K562 (cell line): ENCODE measurements at regions not wholly inside any gene's neighbourhood (a gene's known extent, or its start where the extent isn't known, plus 50 kb on each side); places are given as distances from the start of the nearest gene placed in this dataset.

ENCODE experiments used
- ATAC-seq: fragments of 200-7000 bp; cut with Tn5 transposase; 3 replicates; pipeline ENCODE4 v1.9.1; 2020; ENCODE audit warnings: moderate library complexity
- BruUV-seq: library from RNA; stranded (reverse); fragments of 400-500 nt; replicated peaks from 2 replicates; lab custom pipeline; 2021; lab: Mats Ljungman, UMichigan
- CTCF ChIA-PET: fragments of 300-600 bp; formaldehyde crosslinking; extraction: SDS; loops from one replicate; lab custom pipeline; 2021; ENCODE audit warnings: low intra/inter-chr PET ratio; lab: Yijun Ruan, JAX
- POLR2A ChIA-PET: fragments of 300-600, 350-650 bp; sonication (Branson Sonifier 250); formaldehyde crosslinking; extraction: SDS; loops from one replicate; lab custom pipeline; 2021; ENCODE audit warnings: antibody characterized with exemption, inconsistent platforms; lab: Yijun Ruan, JAX
- DNase-seq, 4 experiments: peaks; one replicate each; pipeline versions ENCODE4 v3.0.0 to v3.0.0-alpha.2; 2011 to 2018; ENCODE audit warnings: low spot score in 3 of 4, mixed read lengths in 3 of 4; ENCODE audit errors: extremely low read depth in 1 of 4
- FAIRE-seq: peaks from 2 replicates; lab custom pipeline; 2011; peaks lifted over from hg19 to GRCh38; lab: Jason Lieb, UNC
- H2AFZ ChIP-seq: 2 replicates; pipeline ENCODE4 v1.6.0; 2011; ENCODE audit warnings: low read depth, low read length, control low read depth, inconsistent platforms
- H3K27ac ChIP-seq: fragments of 200-600 bp; 3 replicates; pipeline ENCODE4 v1.8.0; 2011; ENCODE audit warnings: low read depth, mild to moderate bottlenecking, control low read depth, inconsistent platforms, low read length, moderate library complexity, mixed read lengths; ENCODE audit errors: extremely low read depth
- H3K27me3 ChIP-seq, 2 experiments: fragments of 300-600 bp in 1 of 2; 2 replicates in 1 of 2; 3 replicates in 1 of 2; pipeline versions ENCODE4 v1.6.0 to v1.8.0; 2011; ENCODE audit warnings: inconsistent platforms in 2 of 2, low read length in 2 of 2, mild to moderate bottlenecking in 1 of 2, mixed read lengths in 1 of 2, moderate library complexity in 1 of 2; ENCODE audit not compliant: control insufficient read depth in 2 of 2, insufficient read depth in 2 of 2
- H3K36me3 ChIP-seq: fragments of 300-600 bp; 3 replicates; pipeline ENCODE4 v1.8.0; 2011; ENCODE audit warnings: mild to moderate bottlenecking, low read length, inconsistent platforms; ENCODE audit not compliant: control insufficient read depth, insufficient read depth
- H3K4me1 ChIP-seq, 2 experiments: fragments of 200-600 bp in 1 of 2; replicated peaks in 1 of 2; 2 replicates in 1 of 2; 3 replicates in 1 of 2; pipeline versions ENCODE4 v1.5.1 to v1.8.0; 2011; ENCODE audit warnings: inconsistent platforms in 2 of 2, low read length in 2 of 2, mild to moderate bottlenecking in 1 of 2, mixed read lengths in 1 of 2, moderate library complexity in 1 of 2; ENCODE audit not compliant: control insufficient read depth in 2 of 2, insufficient read depth in 2 of 2
- H3K4me2 ChIP-seq: 2 replicates; pipeline ENCODE4 v1.6.1; 2011; ENCODE audit warnings: low read length, control low read depth, inconsistent platforms, mixed read lengths; ENCODE audit not compliant: insufficient read depth
- H3K4me3 ChIP-seq: fragments of 200-600 bp; sonication (generic), shearing (Covaris generic); 2 replicates; pipeline ENCODE4 v1.5.1; 2016; ENCODE audit warnings: control low read depth, inconsistent platforms
- H3K79me2 ChIP-seq: fragments of 200-600 bp; 3 replicates; pipeline ENCODE4 v1.8.0; 2011; ENCODE audit warnings: low read length, inconsistent platforms; ENCODE audit not compliant: control insufficient read depth, insufficient read depth
- H3K9ac ChIP-seq, 2 experiments: 2 replicates each; pipeline versions ENCODE4 v1.6.0 to v1.6.1; 2011; ENCODE audit warnings: low read depth in 2 of 2, low read length in 2 of 2, control low read depth in 1 of 2, inconsistent platforms in 1 of 2, mild to moderate bottlenecking in 1 of 2, mixed read lengths in 1 of 2; ENCODE audit not compliant: insufficient read depth in 1 of 2
- H3K9me1 ChIP-seq: one replicate; pipeline ENCODE4 v1.6.0; 2011; ENCODE audit warnings: inconsistent platforms, mild to moderate bottlenecking, low read length, moderate library complexity; ENCODE audit not compliant: control insufficient read depth, insufficient read depth
- H3K9me3 ChIP-seq: replicated peaks from 2 replicates; pipeline ENCODE4 v1.5.1; 2011; ENCODE audit warnings: low read depth, low read length, inconsistent platforms; ENCODE audit not compliant: control insufficient read depth, insufficient read depth
- H4K20me1 ChIP-seq: replicated peaks from 2 replicates; pipeline ENCODE4 v1.6.1; 2011; ENCODE audit warnings: low read length, inconsistent platforms, mixed read lengths; ENCODE audit not compliant: control insufficient read depth, insufficient read depth
- ELK1 ChIP-seq: sonication (generic); formaldehyde crosslinking; IDR thresholded peaks from 2 replicates; pipeline ENCODE4 v1.8.1; 2022; ENCODE audit warnings: missing genetic modification reagents
- GATA2 ChIP-seq: sonication (generic); formaldehyde crosslinking; IDR thresholded peaks from 2 replicates; pipeline ENCODE4 v1.4.0; 2020; ENCODE audit warnings: mild to moderate bottlenecking, missing genetic modification reagents
- MCM7 ChIP-seq, 2 experiments: fragments of 450-650 bp; IDR thresholded peaks; 2 replicates each; pipeline ENCODE4 v1.6.1; 2016 to 2018
- PYGO2 ChIP-seq: fragments of 450-650 bp; IDR thresholded peaks from 2 replicates; pipeline ENCODE4 v1.6.1; 2016; ENCODE audit warnings: mild to moderate bottlenecking, missing genetic modification characterization, moderate library complexity, missing compliant biosample characterization
- TCF7 ChIP-seq: sonication (generic); IDR thresholded peaks from 2 replicates; pipeline ENCODE4 v1.6.1; 2016; ENCODE audit warnings: antibody characterized with exemption, borderline replicate concordance
- THRA ChIP-seq: fragments of 450-650 bp; IDR thresholded peaks from 2 replicates; pipeline ENCODE4 v1.6.1; 2017; ENCODE audit warnings: mild to moderate bottlenecking, moderate library complexity
- WGBS: fragments of 100-300 bp; shearing (Covaris generic); methylation state at CpG from one replicate; pipeline ENCODE4 v1.1.6; 2016; ENCODE audit warnings: low coverage, mixed read lengths; ENCODE audit not compliant: insufficient coverage; ENCODE audit errors: missing lambda C conversion rate; 5-methylcytosine and 5-hydroxymethylcytosine counted together
- in situ Hi-C: fragments of 300-500 bp; cut with MboI; formaldehyde crosslinking; loops from 4 replicates; pipeline ENCODE4 v1.15.0; 2018; ENCODE audit warnings: inconsistent platforms, mixed read lengths
- intact Hi-C: fragments of 100-400 bp; cut with micrococcal nuclease; formaldehyde crosslinking; loops from 2 replicates; pipeline ENCODE4 v1.14.2; 2022
- TF ChIP-seq, protein P1 (sequence below): fragments of 200-600 bp; sonication (generic); IDR thresholded peaks from one replicate; pipeline ENCODE4 v1.6.1; 2012; ENCODE audit warnings: mild to moderate bottlenecking, low read depth, low read length, inconsistent platforms
- TF ChIP-seq, protein P2 (sequence below): fragments of 250-450 bp; sonication (Bioruptor Pico); IDR thresholded peaks from 2 replicates; pipeline ENCODE4 v1.8.0; 2021; ENCODE audit warnings: moderate library complexity, mild to moderate bottlenecking, inconsistent platforms

GRCh38 chr4:185870366-185870765 is 58.4 kb upstream of the SORBS2 start:
- no peaks in the 10 kb centered on the region for H3K36me3 ChIP-seq
- intact Hi-C loops = no loop called here
- H4K20me1 ChIP-seq = no peaks in the 10 kb centered on the region
- under 1% methylated on average over 14 of the region's 14 CpGs for WGBS
- H3K27ac ChIP-seq = no peak overlapping the region
- no peaks in the 10 kb centered on the region for H3K9me1 ChIP-seq
- no peak overlapping the region for H3K4me2 ChIP-seq
- no peaks in the 10 kb centered on the region for H3K79me2 ChIP-seq
- no peak overlapping the region for H3K9ac ChIP-seq
- in situ Hi-C loops = no loop called here
- no peak for FAIRE-seq
- no peaks in the 10 kb centered on the region for H3K4me1 ChIP-seq
- H3K27me3 ChIP-seq = peaks cover 9 to 19% of the 10 kb centered on the region in 2 experiments
- no TSS peak for BruUV-seq
- ATAC-seq = no peak
- DNase-seq = no peak
- H2AFZ ChIP-seq = no peak overlapping the region
- ChIA-PET CTCF (no interaction called here), POLR2A (no interaction called here)
- no peaks in the 10 kb centered on the region for H3K9me3 ChIP-seq
- H3K4me3 ChIP-seq = no peak overlapping the region
- TF ChIP-seq ELK1 (CRISPR knock-in tag) (no peak), PYGO2 (no peak), GATA2 (CRISPR knock-in tag) (no peak), THRA (no peak), TCF7 (no peak), MCM7 (IDR thresholded peaks at IDR 0.05) (no peak)
- TF ChIP-seq, protein P1, sequence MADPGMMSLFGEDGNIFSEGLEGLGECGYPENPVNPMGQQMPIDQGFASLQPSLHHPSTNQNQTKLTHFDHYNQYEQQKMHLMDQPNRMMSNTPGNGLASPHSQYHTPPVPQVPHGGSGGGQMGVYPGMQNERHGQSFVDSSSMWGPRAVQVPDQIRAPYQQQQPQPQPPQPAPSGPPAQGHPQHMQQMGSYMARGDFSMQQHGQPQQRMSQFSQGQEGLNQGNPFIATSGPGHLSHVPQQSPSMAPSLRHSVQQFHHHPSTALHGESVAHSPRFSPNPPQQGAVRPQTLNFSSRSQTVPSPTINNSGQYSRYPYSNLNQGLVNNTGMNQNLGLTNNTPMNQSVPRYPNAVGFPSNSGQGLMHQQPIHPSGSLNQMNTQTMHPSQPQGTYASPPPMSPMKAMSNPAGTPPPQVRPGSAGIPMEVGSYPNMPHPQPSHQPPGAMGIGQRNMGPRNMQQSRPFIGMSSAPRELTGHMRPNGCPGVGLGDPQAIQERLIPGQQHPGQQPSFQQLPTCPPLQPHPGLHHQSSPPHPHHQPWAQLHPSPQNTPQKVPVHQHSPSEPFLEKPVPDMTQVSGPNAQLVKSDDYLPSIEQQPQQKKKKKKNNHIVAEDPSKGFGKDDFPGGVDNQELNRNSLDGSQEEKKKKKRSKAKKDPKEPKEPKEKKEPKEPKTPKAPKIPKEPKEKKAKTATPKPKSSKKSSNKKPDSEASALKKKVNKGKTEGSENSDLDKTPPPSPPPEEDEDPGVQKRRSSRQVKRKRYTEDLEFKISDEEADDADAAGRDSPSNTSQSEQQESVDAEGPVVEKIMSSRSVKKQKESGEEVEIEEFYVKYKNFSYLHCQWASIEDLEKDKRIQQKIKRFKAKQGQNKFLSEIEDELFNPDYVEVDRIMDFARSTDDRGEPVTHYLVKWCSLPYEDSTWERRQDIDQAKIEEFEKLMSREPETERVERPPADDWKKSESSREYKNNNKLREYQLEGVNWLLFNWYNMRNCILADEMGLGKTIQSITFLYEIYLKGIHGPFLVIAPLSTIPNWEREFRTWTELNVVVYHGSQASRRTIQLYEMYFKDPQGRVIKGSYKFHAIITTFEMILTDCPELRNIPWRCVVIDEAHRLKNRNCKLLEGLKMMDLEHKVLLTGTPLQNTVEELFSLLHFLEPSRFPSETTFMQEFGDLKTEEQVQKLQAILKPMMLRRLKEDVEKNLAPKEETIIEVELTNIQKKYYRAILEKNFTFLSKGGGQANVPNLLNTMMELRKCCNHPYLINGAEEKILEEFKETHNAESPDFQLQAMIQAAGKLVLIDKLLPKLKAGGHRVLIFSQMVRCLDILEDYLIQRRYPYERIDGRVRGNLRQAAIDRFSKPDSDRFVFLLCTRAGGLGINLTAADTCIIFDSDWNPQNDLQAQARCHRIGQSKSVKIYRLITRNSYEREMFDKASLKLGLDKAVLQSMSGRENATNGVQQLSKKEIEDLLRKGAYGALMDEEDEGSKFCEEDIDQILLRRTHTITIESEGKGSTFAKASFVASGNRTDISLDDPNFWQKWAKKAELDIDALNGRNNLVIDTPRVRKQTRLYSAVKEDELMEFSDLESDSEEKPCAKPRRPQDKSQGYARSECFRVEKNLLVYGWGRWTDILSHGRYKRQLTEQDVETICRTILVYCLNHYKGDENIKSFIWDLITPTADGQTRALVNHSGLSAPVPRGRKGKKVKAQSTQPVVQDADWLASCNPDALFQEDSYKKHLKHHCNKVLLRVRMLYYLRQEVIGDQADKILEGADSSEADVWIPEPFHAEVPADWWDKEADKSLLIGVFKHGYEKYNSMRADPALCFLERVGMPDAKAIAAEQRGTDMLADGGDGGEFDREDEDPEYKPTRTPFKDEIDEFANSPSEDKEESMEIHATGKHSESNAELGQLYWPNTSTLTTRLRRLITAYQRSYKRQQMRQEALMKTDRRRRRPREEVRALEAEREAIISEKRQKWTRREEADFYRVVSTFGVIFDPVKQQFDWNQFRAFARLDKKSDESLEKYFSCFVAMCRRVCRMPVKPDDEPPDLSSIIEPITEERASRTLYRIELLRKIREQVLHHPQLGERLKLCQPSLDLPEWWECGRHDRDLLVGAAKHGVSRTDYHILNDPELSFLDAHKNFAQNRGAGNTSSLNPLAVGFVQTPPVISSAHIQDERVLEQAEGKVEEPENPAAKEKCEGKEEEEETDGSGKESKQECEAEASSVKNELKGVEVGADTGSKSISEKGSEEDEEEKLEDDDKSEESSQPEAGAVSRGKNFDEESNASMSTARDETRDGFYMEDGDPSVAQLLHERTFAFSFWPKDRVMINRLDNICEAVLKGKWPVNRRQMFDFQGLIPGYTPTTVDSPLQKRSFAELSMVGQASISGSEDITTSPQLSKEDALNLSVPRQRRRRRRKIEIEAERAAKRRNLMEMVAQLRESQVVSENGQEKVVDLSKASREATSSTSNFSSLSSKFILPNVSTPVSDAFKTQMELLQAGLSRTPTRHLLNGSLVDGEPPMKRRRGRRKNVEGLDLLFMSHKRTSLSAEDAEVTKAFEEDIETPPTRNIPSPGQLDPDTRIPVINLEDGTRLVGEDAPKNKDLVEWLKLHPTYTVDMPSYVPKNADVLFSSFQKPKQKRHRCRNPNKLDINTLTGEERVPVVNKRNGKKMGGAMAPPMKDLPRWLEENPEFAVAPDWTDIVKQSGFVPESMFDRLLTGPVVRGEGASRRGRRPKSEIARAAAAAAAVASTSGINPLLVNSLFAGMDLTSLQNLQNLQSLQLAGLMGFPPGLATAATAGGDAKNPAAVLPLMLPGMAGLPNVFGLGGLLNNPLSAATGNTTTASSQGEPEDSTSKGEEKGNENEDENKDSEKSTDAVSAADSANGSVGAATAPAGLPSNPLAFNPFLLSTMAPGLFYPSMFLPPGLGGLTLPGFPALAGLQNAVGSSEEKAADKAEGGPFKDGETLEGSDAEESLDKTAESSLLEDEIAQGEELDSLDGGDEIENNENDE = no peak
- TF ChIP-seq, protein P2, sequence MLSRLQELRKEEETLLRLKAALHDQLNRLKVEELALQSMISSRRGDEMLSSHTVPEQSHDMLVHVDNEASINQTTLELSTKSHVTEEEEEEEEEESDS (CRISPR knock-in tag) = no peak
